K562 (cell line): ENCODE measurements at regions not wholly inside any gene's neighbourhood (a gene's known extent, or its start where the extent isn't known, plus 50 kb on each side); places are given as distances from the start of the nearest gene placed in this dataset.

ENCODE experiments used
- ATAC-seq: fragments of 200-7000 bp; cut with Tn5 transposase; 3 replicates; pipeline ENCODE4 v1.9.1; 2020; ENCODE audit warnings: moderate library complexity
- BruUV-seq: library from RNA; stranded (reverse); fragments of 400-500 nt; replicated peaks from 2 replicates; lab custom pipeline; 2021; lab: Mats Ljungman, UMichigan
- CTCF ChIA-PET: fragments of 300-600 bp; formaldehyde crosslinking; extraction: SDS; loops from one replicate; lab custom pipeline; 2021; ENCODE audit warnings: low intra/inter-chr PET ratio; lab: Yijun Ruan, JAX
- POLR2A ChIA-PET: fragments of 300-600, 350-650 bp; sonication (Branson Sonifier 250); formaldehyde crosslinking; extraction: SDS; loops from one replicate; lab custom pipeline; 2021; ENCODE audit warnings: antibody characterized with exemption, inconsistent platforms; lab: Yijun Ruan, JAX
- DNase-seq, 4 experiments: peaks; one replicate each; pipeline versions ENCODE4 v3.0.0 to v3.0.0-alpha.2; 2011 to 2018; ENCODE audit warnings: low spot score in 3 of 4, mixed read lengths in 3 of 4; ENCODE audit errors: extremely low read depth in 1 of 4
- FAIRE-seq: peaks from 2 replicates; lab custom pipeline; 2011; peaks lifted over from hg19 to GRCh38; lab: Jason Lieb, UNC
- H2AFZ ChIP-seq: 2 replicates; pipeline ENCODE4 v1.6.0; 2011; ENCODE audit warnings: low read depth, low read length, control low read depth, inconsistent platforms
- H3K27ac ChIP-seq: fragments of 200-600 bp; 3 replicates; pipeline ENCODE4 v1.8.0; 2011; ENCODE audit warnings: low read depth, mild to moderate bottlenecking, control low read depth, inconsistent platforms, low read length, moderate library complexity, mixed read lengths; ENCODE audit errors: extremely low read depth
- H3K27me3 ChIP-seq, 2 experiments: fragments of 300-600 bp in 1 of 2; 2 replicates in 1 of 2; 3 replicates in 1 of 2; pipeline versions ENCODE4 v1.6.0 to v1.8.0; 2011; ENCODE audit warnings: inconsistent platforms in 2 of 2, low read length in 2 of 2, mild to moderate bottlenecking in 1 of 2, mixed read lengths in 1 of 2, moderate library complexity in 1 of 2; ENCODE audit not compliant: control insufficient read depth in 2 of 2, insufficient read depth in 2 of 2
- H3K36me3 ChIP-seq: fragments of 300-600 bp; 3 replicates; pipeline ENCODE4 v1.8.0; 2011; ENCODE audit warnings: mild to moderate bottlenecking, low read length, inconsistent platforms; ENCODE audit not compliant: control insufficient read depth, insufficient read depth
- H3K4me1 ChIP-seq, 2 experiments: fragments of 200-600 bp in 1 of 2; replicated peaks in 1 of 2; 2 replicates in 1 of 2; 3 replicates in 1 of 2; pipeline versions ENCODE4 v1.5.1 to v1.8.0; 2011; ENCODE audit warnings: inconsistent platforms in 2 of 2, low read length in 2 of 2, mild to moderate bottlenecking in 1 of 2, mixed read lengths in 1 of 2, moderate library complexity in 1 of 2; ENCODE audit not compliant: control insufficient read depth in 2 of 2, insufficient read depth in 2 of 2
- H3K4me2 ChIP-seq: 2 replicates; pipeline ENCODE4 v1.6.1; 2011; ENCODE audit warnings: low read length, control low read depth, inconsistent platforms, mixed read lengths; ENCODE audit not compliant: insufficient read depth
- H3K4me3 ChIP-seq: fragments of 200-600 bp; sonication (generic), shearing (Covaris generic); 2 replicates; pipeline ENCODE4 v1.5.1; 2016; ENCODE audit warnings: control low read depth, inconsistent platforms
- H3K79me2 ChIP-seq: fragments of 200-600 bp; 3 replicates; pipeline ENCODE4 v1.8.0; 2011; ENCODE audit warnings: low read length, inconsistent platforms; ENCODE audit not compliant: control insufficient read depth, insufficient read depth
- H3K9ac ChIP-seq, 2 experiments: 2 replicates each; pipeline versions ENCODE4 v1.6.0 to v1.6.1; 2011; ENCODE audit warnings: low read depth in 2 of 2, low read length in 2 of 2, control low read depth in 1 of 2, inconsistent platforms in 1 of 2, mild to moderate bottlenecking in 1 of 2, mixed read lengths in 1 of 2; ENCODE audit not compliant: insufficient read depth in 1 of 2
- H3K9me1 ChIP-seq: one replicate; pipeline ENCODE4 v1.6.0; 2011; ENCODE audit warnings: inconsistent platforms, mild to moderate bottlenecking, low read length, moderate library complexity; ENCODE audit not compliant: control insufficient read depth, insufficient read depth
- H3K9me3 ChIP-seq: replicated peaks from 2 replicates; pipeline ENCODE4 v1.5.1; 2011; ENCODE audit warnings: low read depth, low read length, inconsistent platforms; ENCODE audit not compliant: control insufficient read depth, insufficient read depth
- H4K20me1 ChIP-seq: replicated peaks from 2 replicates; pipeline ENCODE4 v1.6.1; 2011; ENCODE audit warnings: low read length, inconsistent platforms, mixed read lengths; ENCODE audit not compliant: control insufficient read depth, insufficient read depth
- BRF2 ChIP-seq: IDR thresholded peaks from 3 replicates; pipeline ENCODE4 v1.6.1; 2011; ENCODE audit warnings: borderline replicate concordance, mild to moderate bottlenecking; ENCODE audit not compliant: insufficient read length, insufficient read depth
- DDX20 ChIP-seq: fragments of 450-650 bp; IDR thresholded peaks from 2 replicates; pipeline ENCODE4 v1.6.1; 2016; ENCODE audit warnings: missing genetic modification characterization, low read depth, mild to moderate bottlenecking, missing compliant biosample characterization, moderate library complexity
- EGR1 ChIP-seq: fragments of 450-650 bp; conservative IDR thresholded peaks from 2 replicates; pipeline ENCODE4 v1.6.1; 2017; ENCODE audit warnings: mild to moderate bottlenecking
- FOSL1 ChIP-seq: fragments of 200-800 bp; sonication (Bioruptor generic); conservative IDR thresholded peaks from 2 replicates; pipeline ENCODE4 v1.6.1; 2016; ENCODE audit warnings: missing genetic modification characterization, missing compliant biosample characterization
- FOXP4 ChIP-seq: sonication (generic); formaldehyde crosslinking; IDR thresholded peaks from 2 replicates; pipeline ENCODE4 v1.8.0; 2022; ENCODE audit warnings: mild to moderate bottlenecking, missing genetic modification reagents, borderline replicate concordance
- GATA2 ChIP-seq: sonication (generic); formaldehyde crosslinking; IDR thresholded peaks from 2 replicates; pipeline ENCODE4 v1.4.0; 2020; ENCODE audit warnings: mild to moderate bottlenecking, missing genetic modification reagents
- HMBOX1 ChIP-seq: sonication (generic); IDR thresholded peaks from 2 replicates; pipeline ENCODE4 v1.6.1; 2016
- HOXB6 ChIP-seq: fragments of 250-450 bp; sonication (Bioruptor Pico); IDR thresholded peaks from 2 replicates; pipeline ENCODE4 v1.5.1; 2022; ENCODE audit warnings: mild to moderate bottlenecking, borderline replicate concordance
- JUNB ChIP-seq: fragments of 450-650 bp; formaldehyde crosslinking; conservative IDR thresholded peaks from 2 replicates; pipeline ENCODE4 v1.4.0; 2020; ENCODE audit warnings: mild to moderate bottlenecking
- MTA3 ChIP-seq: fragments of 450-650 bp; formaldehyde crosslinking; IDR thresholded peaks from 2 replicates; pipeline ENCODE4 v1.6.1; 2017; ENCODE audit warnings: mild to moderate bottlenecking, borderline replicate concordance
- PHF20 ChIP-seq: fragments of 450-650 bp; IDR thresholded peaks from 2 replicates; pipeline ENCODE4 v1.6.1; 2018; ENCODE audit not compliant: partially characterized antibody
- POLR3G ChIP-seq: IDR thresholded peaks from 2 replicates; pipeline ENCODE4 v1.6.1; 2011; ENCODE audit not compliant: insufficient read length, insufficient replicate concordance; ENCODE audit errors: extremely low read depth
- RAD21 ChIP-seq, 2 experiments: fragments of 250-450 bp in 1 of 2; fragments of 450-650 bp in 1 of 2; sonication (Bioruptor Pico) in 1 of 2; formaldehyde crosslinking in 1 of 2; IDR thresholded peaks in 1 of 2; conservative IDR thresholded peaks in 1 of 2; 2 replicates each; pipeline versions ENCODE4 v1.4.0 to v1.8.0; 2020 to 2022; ENCODE audit warnings: mild to moderate bottlenecking in 2 of 2, moderate library complexity in 1 of 2
- SAFB2 ChIP-seq: fragments of 200-400 bp; formaldehyde crosslinking; IDR thresholded peaks from 2 replicates; pipeline ENCODE4 v1.6.1; 2018; ENCODE audit warnings: borderline replicate concordance, low read length, low read depth, moderate library complexity; ENCODE audit not compliant: severe bottlenecking
- SAP30 ChIP-seq: fragments of 200-600 bp; sonication (generic); IDR thresholded peaks from 2 replicates; pipeline ENCODE4 v1.6.1; 2012; ENCODE audit warnings: borderline replicate concordance, low read depth, mild to moderate bottlenecking, moderate library complexity, low read length, control low read depth, inconsistent platforms; ENCODE audit not compliant: insufficient read depth, poor library complexity, severe bottlenecking
- SMAD1 ChIP-seq: fragments of 150-350 bp; IDR thresholded peaks from 2 replicates; pipeline ENCODE4 v1.6.1; 2014; ENCODE audit warnings: low read length, low read depth; ENCODE audit not compliant: partially characterized antibody
- SRSF3 ChIP-seq: fragments of 200-400 bp; formaldehyde crosslinking; IDR thresholded peaks from 2 replicates; pipeline ENCODE4 v1.6.1; 2016; ENCODE audit warnings: mild to moderate bottlenecking, low read length, moderate library complexity; ENCODE audit not compliant: insufficient read depth
- ZNF197 ChIP-seq: fragments of 200-800 bp; sonication (Bioruptor generic); IDR thresholded peaks from 2 replicates; pipeline ENCODE4 v1.6.1; 2016; ENCODE audit warnings: low read depth, missing genetic modification characterization, missing compliant biosample characterization
- WGBS: fragments of 100-300 bp; shearing (Covaris generic); methylation state at CpG from one replicate; pipeline ENCODE4 v1.1.6; 2016; ENCODE audit warnings: low coverage, mixed read lengths; ENCODE audit not compliant: insufficient coverage; ENCODE audit errors: missing lambda C conversion rate; 5-methylcytosine and 5-hydroxymethylcytosine counted together
- in situ Hi-C: fragments of 300-500 bp; cut with MboI; formaldehyde crosslinking; loops from 4 replicates; pipeline ENCODE4 v1.15.0; 2018; ENCODE audit warnings: inconsistent platforms, mixed read lengths
- intact Hi-C: fragments of 100-400 bp; cut with micrococcal nuclease; formaldehyde crosslinking; loops from 2 replicates; pipeline ENCODE4 v1.14.2; 2022

- TF ChIP-seq GATA2 (CRISPR knock-in tag) (no peak), SMAD1 (no peak), HOXB6 (CRISPR knock-in tag) (no peak)
- TF ChIP-seq, all 486 proteins: peak for 0
These were observed 89.8 kb downstream of the MBL2 start (continued) for GRCh38 chr10:52682766-52683165.

GRCh38 chr10:52683776-52684175 lies 88.8 kb downstream of the MBL2 start:
- Histone ChIP-seq H3K4me2 (no peak overlapping the region), H3K79me2 (no peaks in the 10 kb centered on the region), H3K9me3 (no peaks in the 10 kb centered on the region), H2AFZ (no peak overlapping the region), H3K4me1 (no peaks in the 10 kb centered on the region), H3K9me1 (no peaks in the 10 kb centered on the region), H4K20me1 (no peaks in the 10 kb centered on the region), H3K36me3 (no peaks in the 10 kb centered on the region), H3K27ac (no peak overlapping the region), H3K9ac (no peak overlapping the region), H3K27me3 (no peaks in the 10 kb centered on the region), H3K4me3 (no peak overlapping the region)
- WGBS: 0% methylated on average over 2 of the region's 2 CpGs
- BruUV-seq: no TSS peak
- in situ Hi-C loops: no loop called here
- DNase-seq (no peak), ATAC-seq (no peak), FAIRE-seq (no peak)
- intact Hi-C loops: no loop called here
- ChIA-PET CTCF (no interaction called here), POLR2A (no interaction called here)
- TF ChIP-seq POLR3G: no peak
- no peak for TF ChIP-seq FOXP4 (CRISPR knock-in tag)
- TF ChIP-seq JUNB (CRISPR knock-in tag): no peak
- TF ChIP-seq DDX20: no peak
- no peak for TF ChIP-seq BRF2
- TF ChIP-seq EGR1: no peak
- no peak for TF ChIP-seq MTA3
- TF ChIP-seq HMBOX1: no peak
- no peak for TF ChIP-seq SRSF3
- TF ChIP-seq PHF20: no peak
- TF ChIP-seq FOSL1 (tag): no peak
- TF ChIP-seq ZNF197: no peak
- no peak for TF ChIP-seq SAP30
- TF ChIP-seq SAFB2: no peak
- no peak for TF ChIP-seq RAD21 (CRISPR knock-in tag; conservative IDR thresholded peaks at IDR 0.05 in 1 of 2, IDR thresholded peaks at IDR 0.05 in 1 of 2)
